Lower lobe of right lung (tissue), 2 donors: ENCODE measurements at regions not wholly inside any gene's neighbourhood (a gene's known extent, or its start where the extent isn't known, plus 50 kb on each side); places are given as distances from the start of the nearest gene placed in this dataset.

ENCODE experiments used
- ATAC-seq, 2 donors: fragments of 200-7000 bp; cut with Tn5 transposase; one replicate each; pipeline ENCODE4 v1.9.1; 2020 to 2022; ENCODE audit warnings: mild to moderate bottlenecking in 2 of 2, moderate library complexity in 2 of 2
- DNase-seq: peaks from one replicate; pipeline ENCODE4 v3.0.0-alpha.2; 2020
- H3K27ac ChIP-seq: fragments of 200-600 bp; one replicate; pipeline ENCODE4 v1.8.0; 2022
- H3K27me3 ChIP-seq: fragments of 200-600 bp; one replicate; pipeline ENCODE4 v1.8.0; 2022; ENCODE audit warnings: low read depth
- H3K36me3 ChIP-seq: fragments of 200-600 bp; one replicate; pipeline ENCODE4 v1.8.0; 2022; ENCODE audit warnings: mild to moderate bottlenecking
- H3K4me1 ChIP-seq: fragments of 200-600 bp; one replicate; pipeline ENCODE4 v1.8.0; 2022
- H3K4me3 ChIP-seq: fragments of 200-600 bp; one replicate; pipeline ENCODE4 v1.8.0; 2022; ENCODE audit warnings: mild to moderate bottlenecking
- H3K9me3 ChIP-seq: fragments of 200-600 bp; one replicate; pipeline ENCODE4 v1.8.0; 2022
- intact Hi-C: fragments of 100-400 bp; cut with DNase I; formaldehyde crosslinking; loops from one replicate; pipeline ENCODE4 v1.11.0; 2022
- TF ChIP-seq, protein P1 (sequence below): fragments of 200-600 bp; IDR thresholded peaks from one replicate; pipeline ENCODE4 v1.8.0; 2022; ENCODE audit warnings: antibody characterized with exemption, mild to moderate bottlenecking
- donor health status: DM: no; HTN: yes; CAD: no; lungs with severe emphysema.

- no peaks in the 10 kb centered on the region for H3K4me1 ChIP-seq
- no peak for ATAC-seq
- DNase-seq = no peak
- H3K9me3 ChIP-seq = no peaks in the 10 kb centered on the region
- H3K27me3 ChIP-seq = no peaks in the 10 kb centered on the region
- H3K36me3 ChIP-seq = no peaks in the 10 kb centered on the region
- TF ChIP-seq, protein P1, sequence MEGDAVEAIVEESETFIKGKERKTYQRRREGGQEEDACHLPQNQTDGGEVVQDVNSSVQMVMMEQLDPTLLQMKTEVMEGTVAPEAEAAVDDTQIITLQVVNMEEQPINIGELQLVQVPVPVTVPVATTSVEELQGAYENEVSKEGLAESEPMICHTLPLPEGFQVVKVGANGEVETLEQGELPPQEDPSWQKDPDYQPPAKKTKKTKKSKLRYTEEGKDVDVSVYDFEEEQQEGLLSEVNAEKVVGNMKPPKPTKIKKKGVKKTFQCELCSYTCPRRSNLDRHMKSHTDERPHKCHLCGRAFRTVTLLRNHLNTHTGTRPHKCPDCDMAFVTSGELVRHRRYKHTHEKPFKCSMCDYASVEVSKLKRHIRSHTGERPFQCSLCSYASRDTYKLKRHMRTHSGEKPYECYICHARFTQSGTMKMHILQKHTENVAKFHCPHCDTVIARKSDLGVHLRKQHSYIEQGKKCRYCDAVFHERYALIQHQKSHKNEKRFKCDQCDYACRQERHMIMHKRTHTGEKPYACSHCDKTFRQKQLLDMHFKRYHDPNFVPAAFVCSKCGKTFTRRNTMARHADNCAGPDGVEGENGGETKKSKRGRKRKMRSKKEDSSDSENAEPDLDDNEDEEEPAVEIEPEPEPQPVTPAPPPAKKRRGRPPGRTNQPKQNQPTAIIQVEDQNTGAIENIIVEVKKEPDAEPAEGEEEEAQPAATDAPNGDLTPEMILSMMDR = no peak
- intact Hi-C loops = no loop called here
- no peak overlapping the region for H3K4me3 ChIP-seq
- no peak overlapping the region for H3K27ac ChIP-seq
Observed at GRCh38 chr2:117058366-117058765, 756.1 kb upstream of the DDX18 start.

- H3K4me3 ChIP-seq = no peak overlapping the region
- H3K36me3 ChIP-seq = no peaks in the 10 kb centered on the region
- H3K27me3 ChIP-seq = no peaks in the 10 kb centered on the region
- no peak overlapping the region for H3K27ac ChIP-seq
- no peaks in the 10 kb centered on the region for H3K4me1 ChIP-seq
- no peaks in the 10 kb centered on the region for H3K9me3 ChIP-seq
- no peak for ATAC-seq
- TF ChIP-seq, protein P1 = no peak
- intact Hi-C loops = no loop called here
- DNase-seq = no peak
Observed at GRCh38 chr2:117064021-117064420, 750.5 kb upstream of the DDX18 start.

GRCh38 chr2:117065912-117066311, 748.6 kb upstream of the DDX18 start:
- Histone ChIP-seq H3K9me3 (no peaks in the 10 kb centered on the region), H3K4me3 (no peak overlapping the region), H3K27me3 (no peaks in the 10 kb centered on the region), H3K36me3 (no peaks in the 10 kb centered on the region), H3K27ac (no peak overlapping the region), H3K4me1 (no peaks in the 10 kb centered on the region)
- TF ChIP-seq, protein P1 = no peak
- ATAC-seq = no peak
- intact Hi-C loops = no loop called here
- no peak for DNase-seq

GRCh38 chr2:117067900-117068299, 746.6 kb upstream of the DDX18 start:
- Histone ChIP-seq H3K4me3 (no peak overlapping the region), H3K4me1 (no peaks in the 10 kb centered on the region), H3K36me3 (no peaks in the 10 kb centered on the region), H3K27ac (no peak overlapping the region), H3K27me3 (no peaks in the 10 kb centered on the region), H3K9me3 (no peaks in the 10 kb centered on the region)
- ATAC-seq (no peak), DNase-seq (no peak)
- TF ChIP-seq, protein P1 = no peak
- intact Hi-C loops = no loop called here

DNA sequence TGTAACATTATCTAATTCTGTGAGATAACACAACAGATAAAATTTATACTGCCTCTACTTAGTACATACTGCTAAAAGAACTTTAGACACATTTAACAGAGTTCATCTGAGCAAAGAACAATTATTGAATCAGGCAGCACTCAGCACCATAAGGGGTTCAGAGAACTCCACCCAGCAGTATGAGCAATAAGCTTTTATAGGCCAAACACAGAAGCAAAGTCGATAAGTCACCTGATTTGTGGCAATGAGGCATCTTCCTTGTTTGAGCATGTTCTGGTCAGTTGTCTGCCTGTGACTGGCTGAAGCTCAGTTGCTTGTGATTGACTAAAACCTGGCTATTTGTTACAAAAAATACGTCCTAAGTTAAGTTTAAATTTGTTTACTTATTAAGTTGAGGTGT, 746.1 kb upstream of the DDX18 start:
- DNase-seq (no peak), ATAC-seq (no peak)
- TF ChIP-seq, protein P1 = no peak
- no peak overlapping the region for H3K4me3 ChIP-seq
- no peaks in the 10 kb centered on the region for H3K4me1 ChIP-seq
- intact Hi-C loops = no loop called here
- H3K27me3 ChIP-seq = no peaks in the 10 kb centered on the region
- H3K27ac ChIP-seq = no peak overlapping the region
- no peaks in the 10 kb centered on the region for H3K36me3 ChIP-seq
- H3K9me3 ChIP-seq = no peaks in the 10 kb centered on the region

DNA sequence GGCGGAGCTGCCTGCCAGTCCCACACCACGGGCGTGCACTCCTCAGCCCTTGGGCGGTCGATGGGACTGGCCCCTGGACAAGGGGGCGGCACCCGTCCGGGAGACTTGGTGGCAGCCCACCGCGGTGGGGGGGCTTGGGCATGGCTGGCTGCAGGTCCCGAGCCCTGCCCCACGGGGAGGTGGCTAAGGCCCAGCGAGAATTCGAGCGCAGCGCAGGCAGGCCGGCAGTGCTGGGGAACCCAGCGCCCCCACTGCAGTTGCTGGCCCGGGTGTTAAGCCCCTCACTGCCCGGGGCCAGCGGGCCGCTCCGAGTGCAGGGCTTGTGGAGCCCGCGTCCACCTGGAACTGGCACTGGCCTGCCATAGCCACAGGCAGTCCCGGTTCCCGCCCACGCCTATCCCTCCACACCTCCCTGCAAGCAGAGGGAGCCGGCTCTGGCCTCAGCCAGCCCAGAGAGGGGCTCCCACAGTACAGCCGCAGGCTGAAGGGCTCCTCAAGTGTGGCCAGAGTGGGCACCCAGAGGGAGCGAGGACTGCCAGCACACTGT, 742.9 kb upstream of the DDX18 start:
- Histone ChIP-seq H3K9me3 (no peaks in the 10 kb centered on the region), H3K4me1 (no peaks in the 10 kb centered on the region), H3K36me3 (no peaks in the 10 kb centered on the region), H3K4me3 (no peak overlapping the region), H3K27me3 (no peaks in the 10 kb centered on the region), H3K27ac (no peak overlapping the region)
- ATAC-seq (peak in 1 of 2 donors; percentile 51), DNase-seq (no peak)
- TF ChIP-seq, protein P1 = no peak
- intact Hi-C loops = no loop called here
